ENCODE measurements at regions not wholly inside any gene's neighbourhood (a gene's known extent, or its start where the extent isn't known, plus 50 kb on each side); places are given as distances from the start of the nearest gene placed in this dataset.

DNA sequence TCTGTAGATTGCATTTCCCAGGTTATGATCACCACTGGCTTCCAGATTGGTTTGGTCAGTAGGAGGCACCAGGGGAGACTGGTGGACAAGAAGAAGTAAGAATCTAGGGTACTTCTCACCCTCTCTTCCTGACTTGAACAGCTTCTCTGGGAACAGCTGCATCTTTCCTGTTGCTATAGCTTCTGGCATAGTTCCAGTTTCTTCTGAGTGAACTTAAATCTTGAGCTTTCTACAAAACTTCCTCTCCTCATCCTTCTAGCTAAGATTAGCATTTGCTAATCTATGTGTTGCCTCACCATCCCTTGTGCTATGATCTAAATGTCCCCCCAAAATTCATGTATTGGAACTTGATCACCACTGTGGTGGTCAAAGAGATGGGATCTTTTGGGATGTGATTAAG is 724.6 kb downstream of the UTRN start:
- Histone ChIP-seq H3K4me2 (ENCODE audit: low read depth, low read length) (no peak overlapping the region), H3K9ac (ENCODE audit: insufficient read depth, low read depth, low read length) (no peak overlapping the region), H3K4me3 (replicated peaks in 1 of 3; ENCODE audit: insufficient read depth in 1 of 3, low read depth in 2 of 3, low read length in 3 of 3) (no peak overlapping the region), H3K27ac (ENCODE audit: extremely low read length, insufficient read depth, low read length) (no peak overlapping the region), H3K27me3 (ENCODE audit: control insufficient read depth in 1 of 2, insufficient read depth in 2 of 2, low read length in 2 of 2) (peaks cover 0 to 5% of the 10 kb centered on the region in 2 experiments; a peak in 2 of 5 replicates), H4K20me1 (ENCODE audit: insufficient read depth, low read length) (no peaks in the 10 kb centered on the region), H3K79me2 (ENCODE audit: insufficient read depth, low read length) (no peaks in the 10 kb centered on the region), H2AFZ (ENCODE audit: low read length) (no peak overlapping the region), H3K36me3 (replicated peaks in 1 of 2; ENCODE audit: control insufficient read depth in 1 of 2, insufficient read depth in 2 of 2, low read length in 2 of 2) (no peaks in the 10 kb centered on the region), H3K9me3 (ENCODE audit: low read length) (no peaks in the 10 kb centered on the region), H3K4me1 (ENCODE audit: insufficient read depth, low read length) (no peaks in the 10 kb centered on the region)
- FAIRE-seq (no peak), ATAC-seq (no peak), DNase-seq (ENCODE audit: low spot score) (no peak)
- TF ChIP-seq ZNF83 (CRISPR knock-in tag; IDR thresholded peaks at IDR 0.05; ENCODE audit: borderline replicate concordance): no peak
- TF ChIP-seq, protein P1, sequence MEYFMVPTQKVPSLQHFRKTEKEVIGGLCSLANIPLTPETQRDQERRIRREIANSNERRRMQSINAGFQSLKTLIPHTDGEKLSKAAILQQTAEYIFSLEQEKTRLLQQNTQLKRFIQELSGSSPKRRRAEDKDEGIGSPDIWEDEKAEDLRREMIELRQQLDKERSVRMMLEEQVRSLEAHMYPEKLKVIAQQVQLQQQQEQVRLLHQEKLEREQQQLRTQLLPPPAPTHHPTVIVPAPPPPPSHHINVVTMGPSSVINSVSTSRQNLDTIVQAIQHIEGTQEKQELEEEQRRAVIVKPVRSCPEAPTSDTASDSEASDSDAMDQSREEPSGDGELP (IDR thresholded peaks at IDR 0.05; ENCODE audit: borderline replicate concordance, low read depth): no peak
- TF ChIP-seq STAG1 (CRISPR knock-in tag; IDR thresholded peaks at IDR 0.05): no peak
- TF ChIP-seq, protein P2, sequence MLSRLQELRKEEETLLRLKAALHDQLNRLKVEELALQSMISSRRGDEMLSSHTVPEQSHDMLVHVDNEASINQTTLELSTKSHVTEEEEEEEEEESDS (CRISPR knock-in tag; IDR thresholded peaks at IDR 0.05; ENCODE audit: borderline replicate concordance): no peak
- TF ChIP-seq, protein P3, sequence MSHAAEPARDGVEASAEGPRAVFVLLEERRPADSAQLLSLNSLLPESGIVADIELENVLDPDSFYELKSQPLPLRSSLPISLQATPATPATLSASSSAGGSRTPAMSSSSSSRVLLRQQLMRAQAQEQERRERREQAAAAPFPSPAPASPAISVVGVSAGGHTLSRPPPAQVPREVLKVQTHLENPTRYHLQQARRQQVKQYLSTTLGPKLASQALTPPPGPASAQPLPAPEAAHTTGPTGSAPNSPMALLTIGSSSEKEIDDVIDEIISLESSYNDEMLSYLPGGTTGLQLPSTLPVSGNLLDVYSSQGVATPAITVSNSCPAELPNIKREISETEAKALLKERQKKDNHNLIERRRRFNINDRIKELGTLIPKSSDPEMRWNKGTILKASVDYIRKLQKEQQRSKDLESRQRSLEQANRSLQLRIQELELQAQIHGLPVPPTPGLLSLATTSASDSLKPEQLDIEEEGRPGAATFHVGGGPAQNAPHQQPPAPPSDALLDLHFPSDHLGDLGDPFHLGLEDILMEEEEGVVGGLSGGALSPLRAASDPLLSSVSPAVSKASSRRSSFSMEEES (CRISPR knock-in tag; IDR thresholded peaks at IDR 0.05): no peak
- TF ChIP-seq, protein P4, sequence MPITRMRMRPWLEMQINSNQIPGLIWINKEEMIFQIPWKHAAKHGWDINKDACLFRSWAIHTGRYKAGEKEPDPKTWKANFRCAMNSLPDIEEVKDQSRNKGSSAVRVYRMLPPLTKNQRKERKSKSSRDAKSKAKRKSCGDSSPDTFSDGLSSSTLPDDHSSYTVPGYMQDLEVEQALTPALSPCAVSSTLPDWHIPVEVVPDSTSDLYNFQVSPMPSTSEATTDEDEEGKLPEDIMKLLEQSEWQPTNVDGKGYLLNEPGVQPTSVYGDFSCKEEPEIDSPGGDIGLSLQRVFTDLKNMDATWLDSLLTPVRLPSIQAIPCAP (CRISPR knock-in tag; IDR thresholded peaks at IDR 0.05; ENCODE audit: low read depth): no peak
- ChIA-PET POLR2A (no interaction called here), CTCF (ENCODE audit: low intra/inter-chr PET ratio, low total read pairs) (no interaction called here)
- intact Hi-C loops (cut with micrococcal nuclease; ENCODE audit: unreplicated experiment): no loop called here
- no TSS peak for BruUV-seq (replicated peaks)
- in situ Hi-C loops (cut with HindIII; ENCODE audit: extremely low pct_ligation_motif_present, low pct_unique_long_range_greater_than_20kb): no loop called here

Measured in HepG2 (cell line).